ENCODE measurements at regions not wholly inside any gene's neighbourhood (a gene's known extent, or its start where the extent isn't known, plus 50 kb on each side); places are given as distances from the start of the nearest gene placed in this dataset.

DNA sequence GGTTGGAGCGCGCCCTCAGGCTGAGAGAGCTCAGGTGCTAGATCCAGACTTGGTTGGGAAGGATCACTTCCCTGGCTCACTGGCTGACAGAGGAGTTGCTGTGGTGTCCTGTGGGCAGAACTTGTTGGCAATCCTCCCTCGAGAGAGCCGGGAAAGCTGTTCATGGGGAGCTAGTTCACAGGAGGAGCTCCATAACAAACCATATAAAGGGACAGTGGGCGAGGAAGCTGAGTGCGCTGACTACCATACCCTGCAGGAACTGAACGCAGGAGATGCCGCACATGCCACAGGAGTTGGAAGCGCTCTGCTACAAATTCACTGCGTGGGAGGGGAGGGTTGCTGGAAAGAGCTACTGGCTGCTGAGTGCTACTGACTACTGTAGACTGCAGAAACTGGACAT, 243.2 kb downstream of the OGFRL1 start:
- DNase-seq, result no peak

GRCh38 chr6:71533939-71534379, 245.3 kb downstream of the OGFRL1 start:
- DNase-seq, result no peak

DNA sequence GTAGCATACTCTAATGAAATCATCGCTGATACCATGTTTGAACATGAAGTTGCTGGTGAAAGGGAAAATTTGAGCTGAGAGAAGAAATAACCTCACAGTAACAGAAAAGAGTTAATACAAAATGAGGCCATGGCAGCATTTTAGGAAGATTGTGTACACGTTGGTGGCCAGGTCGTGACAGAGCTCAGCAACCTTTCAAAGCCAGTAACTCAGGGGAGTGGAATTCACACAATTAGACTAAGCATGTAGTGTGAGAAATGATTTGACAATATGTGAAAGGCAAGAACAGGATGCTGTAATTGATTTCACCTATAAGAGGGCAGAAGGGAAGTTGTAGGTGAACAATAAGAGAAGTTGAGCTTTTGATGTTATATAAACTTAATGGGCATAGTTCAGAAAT, 246.3 kb downstream of the OGFRL1 start:
- DNase-seq, result no peak

GRCh38 chr6:71537717-71538116, 249.1 kb downstream of the OGFRL1 start:
- DNase-seq, result no peak

DNA sequence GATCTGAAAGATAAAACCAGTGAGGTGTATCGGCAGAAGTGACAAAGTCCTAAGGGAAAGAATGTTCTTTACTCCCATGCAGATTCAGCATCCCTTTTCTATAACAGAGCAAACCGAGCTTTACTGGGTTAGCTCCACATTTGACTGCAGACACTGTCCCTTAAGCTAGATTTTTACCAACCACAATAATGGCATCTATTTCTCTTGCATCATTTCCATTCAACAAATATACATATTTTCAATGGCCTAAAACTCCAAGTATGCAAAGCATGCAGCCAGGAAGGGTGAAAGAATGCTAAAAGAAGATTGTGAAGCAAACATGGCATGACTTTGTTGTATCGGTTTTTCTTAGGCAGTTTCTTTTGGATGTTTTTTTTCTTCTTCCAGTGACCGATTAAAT, 255.4 kb downstream of the OGFRL1 start:
- DNase-seq, result no peak

DNA sequence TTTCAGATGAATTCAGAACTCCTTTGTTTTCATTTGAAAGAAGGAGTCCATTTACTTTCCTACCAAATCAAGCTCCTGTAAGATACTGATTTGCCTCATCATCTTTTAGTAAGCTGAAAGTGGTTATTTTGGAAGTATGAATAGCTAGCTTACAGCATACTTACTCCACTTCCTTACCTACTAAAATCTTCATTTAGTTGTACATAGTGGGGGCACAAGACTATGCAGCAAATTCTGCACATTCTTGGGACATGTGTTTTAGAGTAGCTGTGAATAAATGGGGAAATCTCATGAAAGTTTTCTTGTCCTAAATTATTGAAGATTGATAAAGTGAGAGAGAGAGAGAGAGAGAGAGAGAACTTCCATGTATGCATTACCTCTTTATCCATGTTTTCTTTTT, 256.3 kb downstream of the OGFRL1 start:
- no peak for DNase-seq

- no peak for DNase-seq
These were observed 257.3 kb downstream of the OGFRL1 start for GRCh38 chr6:71545905-71546304.

DNA sequence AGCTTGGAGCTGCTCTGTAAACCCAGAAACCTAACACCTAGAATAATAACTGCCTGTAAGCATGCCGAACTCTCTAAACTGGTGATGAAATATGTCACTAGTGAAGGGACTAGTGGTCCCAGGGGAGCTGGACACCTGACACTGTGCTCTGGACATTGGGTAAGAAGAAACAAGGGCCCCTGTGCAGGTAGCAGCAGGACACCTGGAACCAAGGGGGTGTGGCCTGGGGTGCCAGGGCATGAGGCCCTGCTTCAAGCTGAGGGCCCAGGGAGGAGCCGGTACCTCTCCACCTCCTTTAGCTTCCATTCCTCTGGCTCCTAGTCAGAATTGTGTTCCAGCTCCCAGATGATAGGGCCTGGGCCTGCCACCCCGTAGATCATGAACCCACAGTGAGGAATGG, 263.2 kb downstream of the OGFRL1 start:
- no peak for DNase-seq

- DNase-seq, result no peak
These were observed 267.5 kb downstream of the OGFRL1 start for GRCh38 chr6:71556141-71556540.

DNA sequence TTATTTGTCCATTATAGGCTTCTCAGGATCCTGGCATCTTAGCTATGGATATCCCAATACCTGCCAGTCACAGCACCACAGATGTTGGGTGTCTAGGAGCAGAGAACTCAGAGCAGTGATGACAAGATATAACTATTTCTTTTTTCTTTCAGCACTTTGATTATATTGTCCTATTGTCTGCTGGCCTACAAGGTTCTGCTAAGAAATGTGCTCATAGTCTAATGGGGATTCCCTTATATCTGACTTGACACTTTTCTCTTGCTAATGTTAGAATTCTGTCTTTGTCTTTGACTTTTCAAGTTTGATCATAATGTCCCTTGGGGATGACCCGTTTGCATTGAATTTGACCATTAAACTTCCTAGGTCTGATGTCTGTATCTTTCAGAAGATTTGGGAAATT, 270.4 kb downstream of the OGFRL1 start:
- no peak for DNase-seq

- DNase-seq, result no peak
These were observed 279.0 kb downstream of the OGFRL1 start for GRCh38 chr6:71567562-71567961.

DNA sequence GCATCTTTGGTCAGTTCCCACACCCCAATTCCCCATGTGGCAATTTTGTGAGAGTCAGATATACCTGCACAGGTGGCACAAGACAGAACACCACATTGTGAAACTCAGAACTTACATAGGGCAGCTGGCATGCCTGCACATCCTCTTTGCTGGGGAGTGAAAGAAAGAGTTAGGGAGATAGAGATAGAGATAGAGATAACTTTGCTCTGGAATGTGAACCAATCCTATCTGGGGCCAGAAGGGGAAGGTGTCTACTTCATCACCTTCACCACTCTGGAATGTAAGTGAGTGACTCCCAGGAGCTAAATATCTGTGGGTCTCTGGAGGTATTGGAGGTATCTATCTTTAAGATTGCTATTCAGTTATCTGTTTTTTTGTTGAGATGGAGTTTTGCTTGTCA, 289.2 kb downstream of the OGFRL1 start:
- DNase-seq, result no peak

- no peak for DNase-seq
These were observed 291.3 kb downstream of the OGFRL1 start for GRCh38 chr6:71579902-71580301.

DNA sequence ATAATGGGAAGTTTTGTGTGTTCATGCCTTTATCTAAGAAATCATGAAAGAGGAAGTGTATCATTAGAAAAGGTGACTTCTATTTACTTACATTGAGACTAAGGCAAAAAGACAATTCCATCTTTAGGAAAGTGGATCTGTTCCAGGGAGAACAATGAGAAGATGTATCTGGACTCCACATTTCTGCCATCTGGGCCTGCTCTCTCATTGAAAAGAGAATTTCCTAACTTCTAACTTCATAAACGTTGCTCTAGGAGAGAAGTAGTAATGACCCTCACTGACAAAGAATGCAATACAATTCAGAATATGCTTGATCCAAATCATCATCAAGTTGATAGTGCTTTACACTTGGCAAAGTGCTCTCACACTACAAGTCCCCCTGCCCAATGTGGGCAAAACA, 294.2 kb downstream of the OGFRL1 start:
- no peak for DNase-seq

DNA sequence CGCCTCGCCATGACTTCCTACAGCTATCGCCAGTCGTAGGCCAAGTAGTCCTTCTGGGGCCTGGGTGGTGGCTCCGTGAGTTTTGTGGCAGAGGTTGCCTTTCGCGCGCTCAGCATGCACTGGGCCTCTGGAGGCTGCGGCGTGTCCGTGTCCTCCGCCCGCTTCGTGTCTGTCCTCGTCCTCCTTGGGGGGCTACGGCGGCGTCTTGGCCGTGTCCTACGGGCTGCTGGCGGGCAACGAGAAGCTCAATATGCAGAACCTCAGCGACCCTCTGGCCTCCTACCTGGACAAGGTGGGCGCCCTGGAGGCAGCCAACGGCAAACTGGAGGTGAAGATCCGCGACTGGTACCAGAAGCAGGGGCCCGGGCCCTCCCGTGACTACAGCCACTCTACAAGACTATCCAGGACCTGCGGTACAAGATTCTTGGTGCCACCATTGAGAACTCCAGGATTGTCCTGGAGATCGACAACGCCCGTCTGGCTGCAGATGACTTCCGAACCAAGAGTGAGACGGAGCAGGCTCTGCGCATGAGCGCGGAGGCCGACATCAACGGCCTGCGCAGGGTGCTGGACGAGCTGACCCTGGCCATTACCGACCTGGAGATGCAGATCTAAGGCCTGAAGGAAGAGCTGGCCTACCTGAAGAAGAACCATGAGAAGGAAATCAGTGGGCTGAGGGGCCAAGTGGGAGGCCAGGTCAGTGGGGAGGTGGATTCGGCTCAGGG, 296.3 kb downstream of the OGFRL1 start:
- DNase-seq, result no peak

DNA sequence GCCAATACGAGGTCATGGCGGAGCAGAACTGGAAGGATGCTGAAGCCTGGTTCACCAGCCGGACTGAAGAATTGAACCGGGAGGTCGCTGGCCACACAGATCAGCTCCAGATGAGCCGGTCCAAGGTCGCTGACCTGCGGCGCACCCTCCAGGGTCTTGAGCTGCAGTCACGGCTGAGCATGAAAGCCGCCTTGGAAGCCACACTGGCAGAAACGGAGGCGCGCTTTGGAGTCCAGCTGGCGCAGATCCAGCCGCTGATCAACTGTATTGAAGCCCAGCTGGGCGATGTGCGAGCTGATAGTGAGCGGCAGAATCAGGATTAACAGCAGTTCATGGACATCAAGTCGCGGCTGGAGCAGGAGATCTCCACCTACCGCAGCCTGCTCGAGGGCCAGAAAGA, 296.9 kb downstream of the OGFRL1 start:
- DNase-seq, result no peak

- no peak for DNase-seq
These were observed 297.9 kb upstream of the RIMS1 start for GRCh38 chr6:71588490-71588889.

DNA sequence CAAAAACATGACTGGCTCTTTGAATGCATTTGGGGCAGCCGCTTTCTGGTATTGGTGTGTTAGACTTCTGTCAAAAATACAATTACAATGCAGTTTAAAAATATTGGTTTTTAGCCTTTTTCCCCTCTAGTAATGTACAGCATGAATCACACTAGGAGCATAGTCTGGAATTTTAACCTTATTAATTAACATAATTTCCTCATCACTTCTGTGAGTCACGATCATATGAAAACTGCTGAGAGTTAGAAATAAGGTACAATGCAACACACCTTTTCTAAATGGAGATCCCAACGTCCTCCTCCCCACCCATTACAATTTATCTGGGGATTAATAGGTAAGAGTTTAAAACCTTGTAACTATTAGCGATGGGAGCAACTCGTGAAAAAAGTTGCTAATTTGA, 297.1 kb upstream of the RIMS1 start:
- DNase-seq, result no peak

GRCh38 chr6:71592643-71593042, 293.7 kb upstream of the RIMS1 start:
- no peak for DNase-seq

DNA sequence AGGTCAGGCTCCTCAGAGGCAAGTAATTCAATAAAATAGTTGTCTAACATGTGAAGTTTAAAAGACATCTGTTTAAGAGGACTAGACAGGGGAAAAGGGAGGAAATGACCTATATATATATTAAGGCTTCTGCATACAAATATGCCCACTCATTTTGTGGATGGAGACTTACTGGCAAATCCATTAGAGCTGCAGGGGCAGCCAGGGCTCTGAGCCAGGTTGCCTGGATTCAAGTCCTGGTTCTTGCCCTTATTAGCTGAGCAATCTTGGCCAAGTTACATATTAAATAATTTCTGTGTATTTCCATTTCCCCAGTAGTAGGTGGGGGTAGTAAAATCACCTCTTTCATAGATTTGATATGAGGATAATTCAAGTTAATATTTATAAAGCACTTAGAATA, 287.0 kb upstream of the RIMS1 start:
- DNase-seq, result no peak

DNA sequence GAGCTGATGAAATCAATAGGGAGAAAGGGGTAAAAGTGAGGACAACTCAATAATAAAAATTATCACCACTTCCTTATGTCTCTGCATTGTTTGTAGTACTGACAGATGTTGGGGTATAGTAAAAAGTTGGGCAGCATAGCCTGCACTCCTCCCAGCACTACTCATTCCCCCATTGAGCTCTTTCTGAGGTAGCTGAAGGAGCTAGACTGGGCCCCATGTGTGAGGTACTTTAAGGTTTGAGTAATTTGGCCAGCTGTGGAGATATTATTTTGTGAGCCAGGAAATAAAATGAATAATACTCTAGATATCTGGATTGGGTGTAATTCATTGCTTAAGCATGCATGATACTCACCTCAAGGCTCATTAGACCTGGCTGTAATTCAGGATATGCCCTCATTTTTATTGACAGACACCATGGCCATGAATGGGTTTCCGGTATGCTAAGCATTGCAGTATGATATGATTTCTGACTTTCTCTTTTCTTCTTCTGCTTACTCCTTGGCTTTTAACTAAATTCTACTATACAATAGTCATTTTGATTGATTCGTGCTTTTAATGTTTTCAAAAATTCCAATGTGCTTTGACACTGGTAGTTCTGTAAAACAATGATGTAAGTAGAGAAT, 283.9 kb upstream of the RIMS1 start:
- DNase-seq, result no peak

DNA sequence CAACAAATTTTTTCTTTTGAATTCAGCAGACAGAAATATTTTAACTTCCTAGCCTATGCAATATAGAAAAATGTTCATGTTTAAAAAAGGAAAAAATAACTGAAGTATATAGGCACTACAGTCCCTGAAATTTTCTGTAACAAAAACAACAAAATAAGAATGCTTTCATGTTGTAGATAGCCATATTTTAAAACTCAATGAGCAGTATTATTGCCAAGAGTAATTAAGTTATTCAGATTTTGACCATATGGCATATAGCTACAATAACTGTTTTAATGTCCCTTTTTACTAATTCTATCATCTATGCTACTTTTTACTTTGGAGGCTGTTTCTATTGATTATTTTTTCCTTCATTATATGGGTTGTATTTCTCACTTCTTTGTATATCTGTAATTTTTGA, 283.3 kb upstream of the RIMS1 start:
- DNase-seq, result no peak

DNA sequence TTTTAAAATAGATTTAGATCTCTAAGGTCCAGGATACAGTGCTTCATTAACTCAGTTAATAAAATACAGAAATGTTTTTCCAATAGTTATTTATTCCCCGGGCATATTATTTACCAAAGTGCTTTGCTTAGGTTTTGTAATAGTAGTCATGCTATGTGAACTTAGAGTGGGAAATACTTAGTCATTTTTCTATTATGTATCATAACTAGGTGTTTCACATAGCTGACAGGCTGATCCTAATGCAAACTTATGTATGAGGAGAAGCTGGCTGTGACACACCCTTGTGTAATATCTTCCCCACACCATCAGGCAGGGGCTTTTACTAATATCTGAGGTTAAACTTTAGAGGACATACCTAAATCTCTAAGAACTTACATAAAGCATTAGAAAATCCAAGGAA, 277.7 kb upstream of the RIMS1 start:
- DNase-seq, result no peak

DNA sequence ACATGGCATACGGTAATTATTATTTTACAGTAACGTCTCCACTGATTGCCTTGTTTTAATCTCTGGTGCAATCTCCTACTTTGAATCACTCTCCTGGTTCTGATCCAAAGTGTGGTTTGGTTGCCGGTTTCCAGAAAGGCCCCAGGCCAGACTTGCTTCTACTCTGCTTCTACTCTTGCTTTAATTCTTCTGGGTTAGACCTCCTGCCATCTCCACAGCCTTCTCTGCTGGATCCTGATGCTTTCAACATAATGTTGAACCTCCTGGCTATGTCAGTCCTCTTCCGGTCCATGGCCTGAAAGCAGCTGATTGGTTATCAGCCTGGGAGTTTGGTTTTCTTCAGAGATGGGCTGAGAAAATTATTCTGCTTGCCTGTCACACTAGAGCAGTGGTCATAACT, 266.5 kb upstream of the RIMS1 start:
- no peak for DNase-seq

DNA sequence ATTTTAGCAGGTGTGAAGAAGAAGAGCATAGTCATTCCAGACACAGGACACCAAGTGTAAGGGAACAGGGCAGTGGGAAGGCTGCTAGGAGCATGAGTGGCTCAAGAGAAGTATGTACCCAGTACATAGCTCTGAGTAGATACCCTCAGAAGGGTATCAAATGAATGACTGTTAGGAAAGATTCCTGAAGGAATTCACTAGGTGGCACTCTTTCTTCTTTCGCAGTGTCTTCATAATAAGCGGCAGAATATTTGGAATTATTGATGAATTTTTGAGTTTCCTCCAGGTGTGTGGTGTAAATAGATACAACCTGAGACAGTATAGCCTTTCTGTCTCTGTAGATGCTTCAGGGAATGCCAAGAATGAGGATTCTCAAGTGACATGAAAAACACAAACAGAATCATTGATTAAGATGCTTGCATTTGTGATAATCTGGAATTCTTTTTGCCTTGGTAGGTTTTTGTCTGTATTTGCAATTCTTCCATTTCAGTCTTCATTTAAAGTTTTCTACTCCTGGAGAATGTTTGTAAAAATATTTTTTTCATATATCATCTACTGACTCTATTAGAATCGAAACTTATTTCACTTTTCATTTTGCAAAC, 264.3 kb upstream of the RIMS1 start:
- no peak for DNase-seq
